Lung (tissue), 11 donors: ENCODE measurements at regions not wholly inside any gene's neighbourhood (a gene's known extent, or its start where the extent isn't known, plus 50 kb on each side); places are given as distances from the start of the nearest gene placed in this dataset.
"Not testable (repeated sequence)": the region's sequence is repeated elsewhere in the genome, so short reads cannot be mapped to it uniquely, and the experiment has no call there.

Source experiments
- ATAC-seq: fragments of 200-7000 bp; cut with Tn5 transposase; one replicate; pipeline ENCODE4 v1.9.1; 2020; ENCODE audit warnings: moderate number of reproducible peaks; ENCODE audit not compliant: insufficient read depth, low FRiP score
- DNase-seq, 3 donors: peaks; one replicate each; pipeline ENCODE4 v3.0.0-alpha.2; 2013 to 2017
- H3K27ac ChIP-seq, 2 donors: one replicate each; pipeline ENCODE4 v1.5.1; 2013; ENCODE audit warnings: mild to moderate bottlenecking in 2 of 2, moderate library complexity in 2 of 2, control low read depth in 1 of 2, inconsistent platforms in 1 of 2, low read depth in 1 of 2, low read length in 1 of 2
- H3K27me3 ChIP-seq, 3 donors: one replicate each; pipeline ENCODE4 v1.5.1; 2013; ENCODE audit warnings: low read length in 2 of 3; ENCODE audit not compliant: control insufficient read depth in 3 of 3, insufficient read depth in 3 of 3
- H3K36me3 ChIP-seq, 4 donors: one replicate each; pipeline ENCODE4 v1.5.1; 2013; ENCODE audit warnings: low read length in 4 of 4, mild to moderate bottlenecking in 1 of 4, moderate library complexity in 1 of 4; ENCODE audit not compliant: control insufficient read depth in 4 of 4, insufficient read depth in 4 of 4
- H3K4me1 ChIP-seq, 5 donors: one replicate each; pipeline ENCODE4 v1.5.1; 2013; ENCODE audit warnings: low read length in 5 of 5, mild to moderate bottlenecking in 2 of 5, moderate library complexity in 1 of 5; ENCODE audit not compliant: control insufficient read depth in 5 of 5, insufficient read depth in 5 of 5
- H3K4me3 ChIP-seq: one replicate; pipeline ENCODE4 v1.5.1; 2013; ENCODE audit warnings: mild to moderate bottlenecking, control low read depth, moderate library complexity
- H3K9ac ChIP-seq, 2 donors: one replicate each; pipeline ENCODE4 v1.5.1; 2013; ENCODE audit warnings: low read length in 2 of 2, control low read depth in 1 of 2; ENCODE audit not compliant: insufficient read depth in 1 of 2
- H3K9me3 ChIP-seq, 4 donors: one replicate each; pipeline ENCODE4 v1.5.1; 2013; ENCODE audit warnings: low read length in 3 of 4, mild to moderate bottlenecking in 1 of 4, moderate library complexity in 1 of 4; ENCODE audit not compliant: control insufficient read depth in 4 of 4, insufficient read depth in 3 of 4
- WGBS, 2 donors: extraction: QIAGEN DNeasy Blood & Tissue Kit; methylation state at CpG; one replicate each; pipeline ENCODE4 v1.1.7; 2013; 5-methylcytosine and 5-hydroxymethylcytosine counted together
- TF ChIP-seq, protein P1 (sequence below): IDR thresholded peaks from 2 replicates; pipeline ENCODE4 v1.5.1; 2012; ENCODE audit warnings: mild to moderate bottlenecking; ENCODE audit errors: control extremely low read depth, extremely low read depth
- donor health status: control.
- donor health status: control.
- donor health status: Bipolar disorder and iron deficiency.
- donor health status: healthy.
- donor health status: DM: yes; HTN: yes; CAD: no.

DNA sequence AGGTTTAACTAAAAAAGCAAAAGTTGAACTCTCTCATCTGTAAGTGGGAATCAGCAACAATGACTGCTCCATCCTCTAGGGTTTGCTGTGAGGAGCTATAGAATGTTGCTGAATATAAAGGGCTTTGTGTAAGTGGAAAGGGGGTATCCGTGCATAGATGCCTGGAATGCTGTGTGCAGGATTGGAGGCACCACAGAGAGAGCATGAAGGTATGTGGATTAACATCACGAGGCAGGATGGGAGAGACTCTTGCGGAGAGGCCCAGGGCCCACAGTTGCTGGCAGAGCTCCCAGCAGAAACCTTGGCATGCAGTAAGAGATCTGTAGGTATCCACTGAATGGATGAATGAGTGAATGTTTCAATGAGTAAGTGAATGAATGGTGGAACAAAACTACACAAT, 298.7 kb upstream of the DDI1 start:
- Histone ChIP-seq H3K36me3 (no peaks in the 10 kb centered on the region), H3K9me3 (no peaks in the 10 kb centered on the region), H3K4me3 (no peak overlapping the region), H3K4me1 (peaks cover 0 to 16% (median 0%) of the 10 kb centered on the region in 5 donors), H3K27me3 (no peaks in the 10 kb centered on the region), H3K9ac (no peak overlapping the region), H3K27ac (no peak overlapping the region)
- TF ChIP-seq, protein P1, sequence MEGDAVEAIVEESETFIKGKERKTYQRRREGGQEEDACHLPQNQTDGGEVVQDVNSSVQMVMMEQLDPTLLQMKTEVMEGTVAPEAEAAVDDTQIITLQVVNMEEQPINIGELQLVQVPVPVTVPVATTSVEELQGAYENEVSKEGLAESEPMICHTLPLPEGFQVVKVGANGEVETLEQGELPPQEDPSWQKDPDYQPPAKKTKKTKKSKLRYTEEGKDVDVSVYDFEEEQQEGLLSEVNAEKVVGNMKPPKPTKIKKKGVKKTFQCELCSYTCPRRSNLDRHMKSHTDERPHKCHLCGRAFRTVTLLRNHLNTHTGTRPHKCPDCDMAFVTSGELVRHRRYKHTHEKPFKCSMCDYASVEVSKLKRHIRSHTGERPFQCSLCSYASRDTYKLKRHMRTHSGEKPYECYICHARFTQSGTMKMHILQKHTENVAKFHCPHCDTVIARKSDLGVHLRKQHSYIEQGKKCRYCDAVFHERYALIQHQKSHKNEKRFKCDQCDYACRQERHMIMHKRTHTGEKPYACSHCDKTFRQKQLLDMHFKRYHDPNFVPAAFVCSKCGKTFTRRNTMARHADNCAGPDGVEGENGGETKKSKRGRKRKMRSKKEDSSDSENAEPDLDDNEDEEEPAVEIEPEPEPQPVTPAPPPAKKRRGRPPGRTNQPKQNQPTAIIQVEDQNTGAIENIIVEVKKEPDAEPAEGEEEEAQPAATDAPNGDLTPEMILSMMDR, result no peak
- ATAC-seq, result no peak
- 46 to 91% methylated on average over 3 of the region's 3 CpGs for WGBS, 2 donors
- DNase-seq, result no peak

DNA sequence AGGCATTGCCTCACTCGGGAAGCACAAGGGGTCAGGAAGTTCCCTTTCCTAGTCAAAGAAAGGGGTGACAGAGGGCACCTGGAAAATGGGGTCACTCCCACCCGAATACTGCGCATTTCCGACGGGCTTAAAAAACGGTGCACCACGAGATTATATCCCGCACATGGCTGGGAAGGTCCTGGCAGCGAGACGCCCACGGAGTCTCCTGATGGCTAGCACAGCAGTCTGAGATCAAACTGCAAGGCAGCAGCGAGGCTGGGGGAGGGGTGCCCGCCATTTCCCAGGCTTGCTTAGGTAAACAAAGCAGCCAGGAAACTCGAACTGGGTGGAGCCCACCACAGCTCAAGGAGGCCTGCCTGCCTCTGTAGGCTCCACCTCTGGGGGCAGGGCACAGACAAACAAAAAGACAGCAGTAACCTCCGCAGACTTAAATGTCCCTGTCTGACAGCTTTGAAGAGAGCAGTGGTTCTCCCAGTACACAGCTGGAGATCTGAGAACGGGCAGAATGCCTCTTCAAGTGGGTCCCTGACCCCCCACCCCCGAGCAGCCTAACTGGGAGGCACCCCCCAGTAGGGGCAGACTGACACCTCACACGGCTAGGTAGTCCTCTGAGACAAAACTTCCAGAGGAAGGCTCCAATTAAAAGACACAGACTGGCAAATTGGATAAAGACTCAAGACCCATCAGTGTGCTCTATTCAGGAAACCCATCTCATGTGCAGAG, 297.2 kb upstream of the DDI1 start:
- H3K27ac ChIP-seq, H3K4me3 ChIP-seq, H3K27me3 ChIP-seq, H3K36me3 ChIP-seq, H3K9ac ChIP-seq, ATAC-seq, DNase-seq, H3K9me3 ChIP-seq: not testable (repeated sequence)
- 57 to 67% methylated on average over 17 to 18 of the region's 18 CpGs for WGBS, 2 donors
- H3K4me1 ChIP-seq, result peaks cover 0 to 16% (median 0%) of the 10 kb centered on the region in 5 donors

DNA sequence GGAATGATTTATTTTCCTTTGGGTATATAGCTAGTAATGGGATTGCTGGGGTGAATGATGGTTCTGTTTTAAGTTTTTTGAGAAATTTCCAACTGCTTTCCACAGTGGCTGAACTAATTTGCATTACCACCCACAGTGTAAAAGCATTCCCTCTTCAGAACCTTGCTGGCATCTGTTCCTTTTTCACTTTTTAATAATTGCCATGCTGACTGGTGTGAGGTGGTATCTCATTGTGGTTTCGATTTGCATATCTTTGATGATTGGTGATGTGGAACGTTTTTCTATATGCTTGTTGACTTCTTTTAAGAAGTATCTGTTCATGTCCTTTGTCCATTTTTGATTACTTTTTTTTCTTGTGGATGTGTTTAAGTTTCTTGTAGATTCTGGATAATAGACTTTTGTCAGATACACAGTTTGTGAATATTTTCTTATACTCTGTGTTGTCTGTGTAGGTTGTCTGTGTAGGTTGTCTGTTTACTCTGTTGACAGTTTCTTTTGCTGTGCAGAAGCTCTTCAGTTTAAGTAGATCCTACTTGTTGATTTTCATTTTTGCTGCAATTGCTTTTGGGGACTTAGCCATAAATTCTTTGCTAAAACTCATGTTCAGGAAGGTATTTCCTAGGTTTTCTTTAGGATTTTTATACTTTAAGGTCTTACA, 291.8 kb upstream of the DDI1 start:
- H3K27me3 ChIP-seq, result no peaks in the 10 kb centered on the region
- ATAC-seq (no peak), DNase-seq (no peak)
- no peaks in the 10 kb centered on the region for H3K9me3 ChIP-seq
- H3K9ac ChIP-seq, result no peak overlapping the region
- 61 to 75% methylated on average over 2 of the region's 2 CpGs for WGBS, 2 donors
- no peak overlapping the region for H3K27ac ChIP-seq
- H3K36me3 ChIP-seq, result no peaks in the 10 kb centered on the region
- TF ChIP-seq, protein P1, result no peak
- H3K4me3 ChIP-seq, result no peak overlapping the region
- H3K4me1 ChIP-seq, result no peaks in the 10 kb centered on the region

DNA sequence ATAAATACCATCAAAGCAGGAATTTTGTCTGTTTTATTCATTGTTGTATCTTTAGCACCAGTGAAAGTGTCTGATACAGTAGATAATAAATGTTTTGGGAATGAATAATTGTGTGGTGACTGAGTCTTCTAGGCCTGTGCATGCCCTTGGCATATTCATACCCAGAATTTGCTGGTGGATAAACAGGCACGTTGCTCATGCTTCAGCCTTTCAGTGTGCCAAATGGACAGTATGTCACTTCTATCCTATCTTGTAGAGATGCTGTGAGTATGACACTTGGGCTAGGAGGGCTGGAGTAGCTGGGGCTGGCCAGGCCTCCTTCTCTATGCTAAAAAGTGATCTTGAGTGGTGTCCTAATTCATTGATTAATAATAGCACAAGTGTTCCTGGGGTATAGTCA, 287.3 kb upstream of the DDI1 start:
- Histone ChIP-seq H3K9ac (no peak overlapping the region), H3K4me1 (no peaks in the 10 kb centered on the region), H3K27me3 (no peaks in the 10 kb centered on the region), H3K36me3 (no peaks in the 10 kb centered on the region), H3K4me3 (no peak overlapping the region), H3K9me3 (no peaks in the 10 kb centered on the region), H3K27ac (no peak overlapping the region)
- DNase-seq, result no peak
- TF ChIP-seq, protein P1, result no peak
- ATAC-seq, result no peak
- WGBS, 2 donors, result 58 to 61% methylated on average over 1 of the region's 1 CpG
